ENCODE measurements at regions not wholly inside any gene's neighbourhood (a gene's known extent, or its start where the extent isn't known, plus 50 kb on each side); places are given as distances from the start of the nearest gene placed in this dataset.
"Not testable (repeated sequence)": the region's sequence is repeated elsewhere in the genome, so short reads cannot be mapped to it uniquely, and the experiment has no call there.

GRCh38 chr4:42311591-42311990 lies 85.7 kb upstream of the SHISA3 start:
- H3K4me3 ChIP-seq (ENCODE audit: low read depth, low read length), result no peak overlapping the region
- H3K27me3 ChIP-seq (ENCODE audit: control insufficient read depth, insufficient read depth, low read length), result no peaks in the 10 kb centered on the region
- no peak for DNase-seq (ENCODE audit: low read depth)
- CTCF ChIA-PET, result no interaction called here
- TF ChIP-seq, protein P1, sequence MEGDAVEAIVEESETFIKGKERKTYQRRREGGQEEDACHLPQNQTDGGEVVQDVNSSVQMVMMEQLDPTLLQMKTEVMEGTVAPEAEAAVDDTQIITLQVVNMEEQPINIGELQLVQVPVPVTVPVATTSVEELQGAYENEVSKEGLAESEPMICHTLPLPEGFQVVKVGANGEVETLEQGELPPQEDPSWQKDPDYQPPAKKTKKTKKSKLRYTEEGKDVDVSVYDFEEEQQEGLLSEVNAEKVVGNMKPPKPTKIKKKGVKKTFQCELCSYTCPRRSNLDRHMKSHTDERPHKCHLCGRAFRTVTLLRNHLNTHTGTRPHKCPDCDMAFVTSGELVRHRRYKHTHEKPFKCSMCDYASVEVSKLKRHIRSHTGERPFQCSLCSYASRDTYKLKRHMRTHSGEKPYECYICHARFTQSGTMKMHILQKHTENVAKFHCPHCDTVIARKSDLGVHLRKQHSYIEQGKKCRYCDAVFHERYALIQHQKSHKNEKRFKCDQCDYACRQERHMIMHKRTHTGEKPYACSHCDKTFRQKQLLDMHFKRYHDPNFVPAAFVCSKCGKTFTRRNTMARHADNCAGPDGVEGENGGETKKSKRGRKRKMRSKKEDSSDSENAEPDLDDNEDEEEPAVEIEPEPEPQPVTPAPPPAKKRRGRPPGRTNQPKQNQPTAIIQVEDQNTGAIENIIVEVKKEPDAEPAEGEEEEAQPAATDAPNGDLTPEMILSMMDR (IDR thresholded peaks at IDR 0.05; ENCODE audit: insufficient read depth, low read depth, low read length), result no peak
- H3K36me3 ChIP-seq (ENCODE audit: control insufficient read depth, insufficient read depth, low read length), result no peaks in the 10 kb centered on the region
- POLR2A ChIA-PET, result no interaction called here

- CTCF ChIA-PET; H3K36me3 ChIP-seq (ENCODE audit: control insufficient read depth, insufficient read depth, low read length); H3K27me3 ChIP-seq (ENCODE audit: control insufficient read depth, insufficient read depth, low read length); POLR2A ChIA-PET; H3K4me3 ChIP-seq (ENCODE audit: low read depth, low read length); DNase-seq (ENCODE audit: low read depth): not testable (repeated sequence)
Measured at GRCh38 chr4:42313420-42313819, 83.9 kb upstream of the SHISA3 start.

GRCh38 chr4:42313872-42314271 lies 83.4 kb upstream of the SHISA3 start:
- TF ChIP-seq, protein P1 (IDR thresholded peaks at IDR 0.05; ENCODE audit: insufficient read depth, low read depth, low read length), result no peak
- no peak overlapping the region for H3K4me3 ChIP-seq (ENCODE audit: low read depth, low read length)
- POLR2A ChIA-PET, result no interaction called here
- no peaks in the 10 kb centered on the region for H3K27me3 ChIP-seq (ENCODE audit: control insufficient read depth, insufficient read depth, low read length)
- no peak for DNase-seq (ENCODE audit: low read depth)
- CTCF ChIA-PET, result interaction anchor here (0.6 kb wide), 1 partner anchor 34 kb away, joined by 3 read pairs; no protein-coding TSS in a partner anchor
- no peaks in the 10 kb centered on the region for H3K36me3 ChIP-seq (ENCODE audit: control insufficient read depth, insufficient read depth, low read length)

GRCh38 chr4:42315231-42315630 lies 82.1 kb upstream of the SHISA3 start:
- TF ChIP-seq, protein P1 (IDR thresholded peaks at IDR 0.05; ENCODE audit: insufficient read depth, low read depth, low read length), result no peak
- H3K4me3 ChIP-seq (ENCODE audit: low read depth, low read length), result no peak overlapping the region
- ChIA-PET CTCF (interaction anchor here (0.6 kb wide), 1 partner anchor 428 kb away, joined by 3 read pairs; no protein-coding TSS in a partner anchor), POLR2A (no interaction called here)
- no peaks in the 10 kb centered on the region for H3K27me3 ChIP-seq (ENCODE audit: control insufficient read depth, insufficient read depth, low read length)
- no peaks in the 10 kb centered on the region for H3K36me3 ChIP-seq (ENCODE audit: control insufficient read depth, insufficient read depth, low read length)
- DNase-seq (ENCODE audit: low read depth), result no peak

- TF ChIP-seq, protein P1 (IDR thresholded peaks at IDR 0.05; ENCODE audit: insufficient read depth, low read depth, low read length), result no peak
- Histone ChIP-seq H3K36me3 (ENCODE audit: control insufficient read depth, insufficient read depth, low read length) (no peaks in the 10 kb centered on the region), H3K27me3 (ENCODE audit: control insufficient read depth, insufficient read depth, low read length) (no peaks in the 10 kb centered on the region), H3K4me3 (ENCODE audit: low read depth, low read length) (no peak overlapping the region)
- POLR2A ChIA-PET, result no interaction called here
- DNase-seq (ENCODE audit: low read depth), result no peak
- CTCF ChIA-PET, result no interaction called here
Measured at GRCh38 chr4:42320822-42321388, 76.4 kb upstream of the SHISA3 start.

DNA sequence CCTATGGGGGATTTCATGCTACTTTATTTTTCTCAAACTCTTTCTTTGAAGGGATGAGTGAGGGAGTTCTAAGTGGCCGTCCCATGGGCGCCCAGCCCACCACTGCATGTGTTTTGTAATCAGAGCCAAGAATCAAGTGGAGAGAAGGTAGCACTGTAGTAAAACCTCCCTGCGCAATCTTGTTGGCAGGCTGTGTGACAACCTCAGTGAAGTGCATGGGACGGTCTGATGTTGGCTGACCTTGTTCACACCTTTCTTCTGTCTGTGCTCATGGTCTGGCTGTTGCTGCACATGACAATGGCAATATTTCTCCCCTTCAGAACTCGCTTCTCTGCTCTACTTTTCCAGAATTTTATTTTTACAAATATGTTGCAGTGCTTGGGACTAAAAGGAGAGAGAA lies 71.2 kb upstream of the SHISA3 start:
- ChIA-PET POLR2A (interaction anchor here (0.7 kb wide), 1 partner anchor 330 kb away, joined by 6 read pairs; no protein-coding TSS in a partner anchor), CTCF (no interaction called here)
- Histone ChIP-seq H3K27me3 (ENCODE audit: control insufficient read depth, insufficient read depth, low read length) (no peaks in the 10 kb centered on the region), H3K4me3 (ENCODE audit: low read depth, low read length) (no peak overlapping the region), H3K36me3 (ENCODE audit: control insufficient read depth, insufficient read depth, low read length) (no peaks in the 10 kb centered on the region)
- TF ChIP-seq, protein P1 (IDR thresholded peaks at IDR 0.05; ENCODE audit: insufficient read depth, low read depth, low read length), result no peak
- no peak for DNase-seq (ENCODE audit: low read depth)
